Neural cell (in vitro differentiated cells): ENCODE measurements at regions not wholly inside any gene's neighbourhood (a gene's known extent, or its start where the extent isn't known, plus 50 kb on each side); places are given as distances from the start of the nearest gene placed in this dataset.

Source experiments
- EP300 ChIP-seq: fragments of 450-650 bp; conservative IDR thresholded peaks from 2 replicates; pipeline ENCODE4 v1.6.1; 2014; ENCODE audit warnings: antibody characterized with exemption, mild to moderate bottlenecking, moderate library complexity; ENCODE audit not compliant: poor library complexity, severe bottlenecking
- EZH2 ChIP-seq: fragments of 200-600, 300-800 bp; shearing (Covaris generic), sonication (generic); IDR thresholded peaks from 2 replicates; pipeline ENCODE4 v1.6.1; 2014; ENCODE audit warnings: antibody characterized with exemption, low read length, borderline replicate concordance, mild to moderate bottlenecking; ENCODE audit not compliant: insufficient read depth, poor library complexity, severe bottlenecking
- MXI1 ChIP-seq: fragments of 450-650 bp; conservative IDR thresholded peaks from 2 replicates; pipeline ENCODE4 v1.6.1; 2014; ENCODE audit warnings: antibody characterized with exemption, mild to moderate bottlenecking; ENCODE audit not compliant: poor library complexity, severe bottlenecking
- POLR2AphosphoS5 ChIP-seq: IDR thresholded peaks from 2 replicates; pipeline ENCODE4 v1.6.1; 2012
- RAD21 ChIP-seq: fragments of 450-650 bp; conservative IDR thresholded peaks from 2 replicates; pipeline ENCODE4 v1.6.1; 2014; ENCODE audit warnings: antibody characterized with exemption, mild to moderate bottlenecking, moderate library complexity
- REST ChIP-seq: IDR thresholded peaks from 2 replicates; pipeline ENCODE4 v1.6.1; 2012; ENCODE audit warnings: borderline replicate concordance
- SMC3 ChIP-seq: fragments of 450-650 bp; conservative IDR thresholded peaks from 2 replicates; pipeline ENCODE4 v1.6.1; 2014; ENCODE audit warnings: antibody characterized with exemption, mild to moderate bottlenecking, moderate library complexity; ENCODE audit not compliant: poor library complexity
- TF ChIP-seq, protein P1 (sequence below): fragments of 450-650 bp; IDR thresholded peaks from 2 replicates; pipeline ENCODE4 v1.5.1; 2014; ENCODE audit warnings: antibody characterized with exemption, mild to moderate bottlenecking, moderate library complexity; ENCODE audit not compliant: poor library complexity, severe bottlenecking

- no peak for TF ChIP-seq MXI1
- TF ChIP-seq, protein P1, sequence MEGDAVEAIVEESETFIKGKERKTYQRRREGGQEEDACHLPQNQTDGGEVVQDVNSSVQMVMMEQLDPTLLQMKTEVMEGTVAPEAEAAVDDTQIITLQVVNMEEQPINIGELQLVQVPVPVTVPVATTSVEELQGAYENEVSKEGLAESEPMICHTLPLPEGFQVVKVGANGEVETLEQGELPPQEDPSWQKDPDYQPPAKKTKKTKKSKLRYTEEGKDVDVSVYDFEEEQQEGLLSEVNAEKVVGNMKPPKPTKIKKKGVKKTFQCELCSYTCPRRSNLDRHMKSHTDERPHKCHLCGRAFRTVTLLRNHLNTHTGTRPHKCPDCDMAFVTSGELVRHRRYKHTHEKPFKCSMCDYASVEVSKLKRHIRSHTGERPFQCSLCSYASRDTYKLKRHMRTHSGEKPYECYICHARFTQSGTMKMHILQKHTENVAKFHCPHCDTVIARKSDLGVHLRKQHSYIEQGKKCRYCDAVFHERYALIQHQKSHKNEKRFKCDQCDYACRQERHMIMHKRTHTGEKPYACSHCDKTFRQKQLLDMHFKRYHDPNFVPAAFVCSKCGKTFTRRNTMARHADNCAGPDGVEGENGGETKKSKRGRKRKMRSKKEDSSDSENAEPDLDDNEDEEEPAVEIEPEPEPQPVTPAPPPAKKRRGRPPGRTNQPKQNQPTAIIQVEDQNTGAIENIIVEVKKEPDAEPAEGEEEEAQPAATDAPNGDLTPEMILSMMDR, result no peak
- peak; percentile 57 for TF ChIP-seq REST
- TF ChIP-seq POLR2AphosphoS5, result peak; percentile 55
- TF ChIP-seq EZH2, result no peak
- TF ChIP-seq RAD21, result no peak
- no peak for TF ChIP-seq EP300
- no peak for TF ChIP-seq SMC3
Measured at GRCh38 chr18:8999872-9000271, 102.6 kb upstream of the NDUFV2 start.
